ENCODE measurements at regions not wholly inside any gene's neighbourhood (a gene's known extent, or its start where the extent isn't known, plus 50 kb on each side); places are given as distances from the start of the nearest gene placed in this dataset.

DNA sequence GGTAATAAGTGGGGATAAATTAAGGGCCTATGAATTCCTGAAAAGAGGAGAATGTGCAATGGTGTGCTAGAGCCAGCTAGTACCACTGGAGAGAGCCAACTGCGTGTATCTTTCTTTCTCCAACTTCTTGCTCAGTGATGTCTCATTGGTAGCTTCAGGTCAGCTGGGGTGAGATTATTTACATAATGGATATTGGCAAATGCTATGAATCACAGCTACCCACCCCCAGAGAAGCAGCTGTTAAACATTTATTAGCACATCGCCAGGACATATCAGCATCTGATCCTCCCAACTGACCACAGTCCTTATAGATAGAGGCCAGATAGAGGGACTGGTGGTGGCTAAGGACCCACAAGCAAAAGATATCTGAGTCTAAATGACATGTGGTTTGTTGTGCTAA is 421.3 kb downstream of the ACTL7B start:
- Histone ChIP-seq H3F3A (ENCODE audit: low read depth) (no peaks in the 10 kb centered on the region), H4K20me1 (ENCODE audit: insufficient read depth, low read length, poor library complexity, severe bottlenecking) (no peaks in the 10 kb centered on the region), H3K9ac (ENCODE audit: low read depth, low read length, poor library complexity, severe bottlenecking) (no peak overlapping the region), H3K27me3 (ENCODE audit: insufficient read depth, low read length, poor library complexity, severe bottlenecking) (no peaks in the 10 kb centered on the region), H3K4me3 (ENCODE audit: low read length, poor library complexity, severe bottlenecking) (no peak overlapping the region), H3K4me1 (ENCODE audit: insufficient read depth, low read length, poor library complexity, severe bottlenecking) (no peaks in the 10 kb centered on the region), H3K9me3 (ENCODE audit: insufficient read depth, low read depth, low read length) (no peaks in the 10 kb centered on the region), H3K4me2 (ENCODE audit: low read depth, low read length, poor library complexity, severe bottlenecking) (no peak overlapping the region), H2AFZ (ENCODE audit: low read length) (no peak overlapping the region), H3K9me2 (replicated peaks; ENCODE audit: low read depth, low read length) (no peaks in the 10 kb centered on the region), H3K36me3 (ENCODE audit: insufficient read depth, low read length) (no peaks in the 10 kb centered on the region), H3K79me2 (ENCODE audit: insufficient read depth, low read length) (no peaks in the 10 kb centered on the region)
- TF ChIP-seq, protein P1, sequence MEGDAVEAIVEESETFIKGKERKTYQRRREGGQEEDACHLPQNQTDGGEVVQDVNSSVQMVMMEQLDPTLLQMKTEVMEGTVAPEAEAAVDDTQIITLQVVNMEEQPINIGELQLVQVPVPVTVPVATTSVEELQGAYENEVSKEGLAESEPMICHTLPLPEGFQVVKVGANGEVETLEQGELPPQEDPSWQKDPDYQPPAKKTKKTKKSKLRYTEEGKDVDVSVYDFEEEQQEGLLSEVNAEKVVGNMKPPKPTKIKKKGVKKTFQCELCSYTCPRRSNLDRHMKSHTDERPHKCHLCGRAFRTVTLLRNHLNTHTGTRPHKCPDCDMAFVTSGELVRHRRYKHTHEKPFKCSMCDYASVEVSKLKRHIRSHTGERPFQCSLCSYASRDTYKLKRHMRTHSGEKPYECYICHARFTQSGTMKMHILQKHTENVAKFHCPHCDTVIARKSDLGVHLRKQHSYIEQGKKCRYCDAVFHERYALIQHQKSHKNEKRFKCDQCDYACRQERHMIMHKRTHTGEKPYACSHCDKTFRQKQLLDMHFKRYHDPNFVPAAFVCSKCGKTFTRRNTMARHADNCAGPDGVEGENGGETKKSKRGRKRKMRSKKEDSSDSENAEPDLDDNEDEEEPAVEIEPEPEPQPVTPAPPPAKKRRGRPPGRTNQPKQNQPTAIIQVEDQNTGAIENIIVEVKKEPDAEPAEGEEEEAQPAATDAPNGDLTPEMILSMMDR (conservative IDR thresholded peaks at IDR 0.05; ENCODE audit: low read length) = no peak
- no peak for TF ChIP-seq EZH2phosphoT487 (IDR thresholded peaks at IDR 0.05; ENCODE audit: borderline replicate concordance)

DNA sequence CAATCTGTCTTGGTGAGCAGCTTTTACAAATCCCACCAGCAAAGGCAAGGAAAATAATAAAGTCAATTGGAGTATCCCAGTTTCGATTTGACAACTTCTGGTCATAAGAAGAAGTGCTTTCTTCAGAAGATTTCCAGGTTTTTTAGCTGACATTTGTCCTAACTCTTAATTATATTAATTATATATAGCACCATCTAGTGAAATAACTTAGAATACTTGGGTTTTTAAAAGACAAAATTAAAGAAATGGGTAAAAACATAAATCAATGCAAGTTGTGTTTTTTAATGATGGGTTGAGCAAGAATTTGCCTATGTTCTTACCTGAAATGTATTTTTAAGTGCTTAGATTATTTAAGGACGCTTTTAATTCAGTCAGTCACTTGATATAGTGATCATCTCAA is 421.8 kb downstream of the ACTL7B start:
- no peak overlapping the region for H2AFZ ChIP-seq (ENCODE audit: low read length)

DNA sequence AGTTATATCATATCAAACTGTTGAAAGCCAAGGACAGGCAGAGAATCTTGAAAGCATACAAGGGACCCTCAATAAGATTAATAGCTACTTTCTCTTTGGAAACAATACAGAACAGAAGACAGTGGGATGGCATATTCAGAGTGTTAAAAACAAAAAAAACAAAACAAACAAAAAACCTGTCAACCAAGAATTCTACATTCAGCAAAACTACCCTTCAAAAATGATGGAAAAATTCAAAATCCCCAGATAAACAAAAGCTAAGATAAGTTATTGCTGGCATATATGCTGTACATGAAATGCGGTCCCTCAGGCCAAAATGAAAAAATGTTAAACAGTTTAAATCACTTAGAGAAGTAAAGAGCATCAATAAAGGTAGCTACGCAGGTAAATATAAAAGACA is 425.1 kb downstream of the ACTL7B start:
- H3K4me2 ChIP-seq (ENCODE audit: low read depth, low read length, poor library complexity, severe bottlenecking) = no peak overlapping the region
- TF ChIP-seq, protein P1 (conservative IDR thresholded peaks at IDR 0.05; ENCODE audit: low read length) = no peak
- no peak for TF ChIP-seq EZH2phosphoT487 (IDR thresholded peaks at IDR 0.05; ENCODE audit: borderline replicate concordance)

More for the DNA sequence above, 421.8 kb downstream of the ACTL7B start:
- no peaks in the 10 kb centered on the region for H3K4me1 ChIP-seq (ENCODE audit: insufficient read depth, low read length, poor library complexity, severe bottlenecking)
- H3K27me3 ChIP-seq (ENCODE audit: insufficient read depth, low read length, poor library complexity, severe bottlenecking) = no peaks in the 10 kb centered on the region
- no peaks in the 10 kb centered on the region for H3K9me3 ChIP-seq (ENCODE audit: insufficient read depth, low read depth, low read length)
- H3K79me2 ChIP-seq (ENCODE audit: insufficient read depth, low read length) = no peaks in the 10 kb centered on the region
- no peaks in the 10 kb centered on the region for H3K9me2 ChIP-seq (replicated peaks; ENCODE audit: low read depth, low read length)
- H3K4me2 ChIP-seq (ENCODE audit: low read depth, low read length, poor library complexity, severe bottlenecking) = no peak overlapping the region
- no peaks in the 10 kb centered on the region for H4K20me1 ChIP-seq (ENCODE audit: insufficient read depth, low read length, poor library complexity, severe bottlenecking)
- no peak overlapping the region for H3K4me3 ChIP-seq (ENCODE audit: low read length, poor library complexity, severe bottlenecking)
- no peak overlapping the region for H3K9ac ChIP-seq (ENCODE audit: low read depth, low read length, poor library complexity, severe bottlenecking)
- TF ChIP-seq, protein P1 (conservative IDR thresholded peaks at IDR 0.05; ENCODE audit: low read length) = no peak
- no peak for TF ChIP-seq EZH2phosphoT487 (IDR thresholded peaks at IDR 0.05; ENCODE audit: borderline replicate concordance)
- no peaks in the 10 kb centered on the region for H3K36me3 ChIP-seq (ENCODE audit: insufficient read depth, low read length)
- H3F3A ChIP-seq (ENCODE audit: low read depth) = no peaks in the 10 kb centered on the region

More for the DNA sequence above, 425.1 kb downstream of the ACTL7B start:
- Histone ChIP-seq H3K9me3 (ENCODE audit: insufficient read depth, low read depth, low read length) (no peaks in the 10 kb centered on the region), H3F3A (ENCODE audit: low read depth) (no peaks in the 10 kb centered on the region), H3K79me2 (ENCODE audit: insufficient read depth, low read length) (no peaks in the 10 kb centered on the region), H2AFZ (ENCODE audit: low read length) (no peak overlapping the region), H3K27me3 (ENCODE audit: insufficient read depth, low read length, poor library complexity, severe bottlenecking) (no peaks in the 10 kb centered on the region), H3K36me3 (ENCODE audit: insufficient read depth, low read length) (no peaks in the 10 kb centered on the region), H3K9ac (ENCODE audit: low read depth, low read length, poor library complexity, severe bottlenecking) (no peak overlapping the region), H4K20me1 (ENCODE audit: insufficient read depth, low read length, poor library complexity, severe bottlenecking) (no peaks in the 10 kb centered on the region), H3K4me1 (ENCODE audit: insufficient read depth, low read length, poor library complexity, severe bottlenecking) (no peaks in the 10 kb centered on the region), H3K4me3 (ENCODE audit: low read length, poor library complexity, severe bottlenecking) (no peak overlapping the region), H3K9me2 (replicated peaks; ENCODE audit: low read depth, low read length) (no peaks in the 10 kb centered on the region)

Measured in Loucy (cell line).